GM04503 (cell line): ENCODE measurements at regions not wholly inside any gene's neighbourhood (a gene's known extent, or its start where the extent isn't known, plus 50 kb on each side); places are given as distances from the start of the nearest gene placed in this dataset.
A peak's percentile ranks its signal among the peaks of the same experiment; 100 is the strongest.

ENCODE experiments used
- DNase-seq: peaks from one replicate; pipeline ENCODE4 v3.0.0-alpha.2; 2012; ENCODE audit warnings: low read depth

DNA sequence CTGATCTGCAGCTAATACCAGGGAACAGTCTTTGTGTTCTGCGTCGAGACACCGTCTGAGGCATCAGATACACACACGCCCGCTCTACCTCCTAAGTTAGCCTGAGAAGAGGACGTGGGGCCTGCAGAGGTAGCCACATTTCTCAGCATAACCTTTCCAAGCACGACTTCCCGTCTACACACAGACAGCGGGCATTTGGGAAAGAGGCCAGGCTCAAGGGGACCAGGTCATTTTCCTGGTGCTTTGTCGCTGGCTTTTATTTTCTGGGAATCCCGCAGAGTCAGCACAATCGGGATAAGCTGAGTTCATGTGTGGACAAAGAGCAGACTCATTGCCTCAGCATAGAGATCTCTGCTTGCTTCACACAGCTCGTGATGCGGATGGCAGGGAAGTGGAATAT, 72.5 kb upstream of the SMYD2 start:
- no peak for DNase-seq

GRCh38 chr1:214209260-214209808, 71.6 kb upstream of the SMYD2 start:
- DNase-seq, result no peak

GRCh38 chr1:214213136-214213535, 67.8 kb upstream of the SMYD2 start:
- peak; percentile 18 for DNase-seq

GRCh38 chr1:214214851-214215250, 66.1 kb upstream of the SMYD2 start:
- no peak for DNase-seq

- no peak for DNase-seq
Observed at GRCh38 chr1:214215583-214215982, 65.4 kb upstream of the SMYD2 start.

DNA sequence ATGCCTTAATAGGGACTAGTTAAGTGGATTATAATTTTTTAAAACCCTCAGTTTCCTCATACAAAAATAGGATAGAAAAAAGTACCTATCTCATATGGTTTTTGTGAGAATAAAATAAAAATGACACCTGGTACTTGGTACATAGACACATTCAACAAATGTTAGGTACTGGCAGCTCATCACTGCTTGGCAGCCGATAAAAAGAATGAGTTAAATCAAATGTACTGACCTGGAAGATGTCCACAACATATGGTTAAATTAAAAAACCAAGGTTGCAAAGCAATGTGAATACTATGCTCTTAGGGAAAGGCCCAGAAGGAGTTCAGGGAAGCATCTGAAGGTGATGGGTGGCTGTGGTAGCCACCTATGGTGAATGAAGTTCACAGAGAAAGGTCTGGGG, 64.9 kb upstream of the SMYD2 start:
- no peak for DNase-seq

GRCh38 chr1:214216779-214217178, 64.2 kb upstream of the SMYD2 start:
- DNase-seq, result no peak

DNA sequence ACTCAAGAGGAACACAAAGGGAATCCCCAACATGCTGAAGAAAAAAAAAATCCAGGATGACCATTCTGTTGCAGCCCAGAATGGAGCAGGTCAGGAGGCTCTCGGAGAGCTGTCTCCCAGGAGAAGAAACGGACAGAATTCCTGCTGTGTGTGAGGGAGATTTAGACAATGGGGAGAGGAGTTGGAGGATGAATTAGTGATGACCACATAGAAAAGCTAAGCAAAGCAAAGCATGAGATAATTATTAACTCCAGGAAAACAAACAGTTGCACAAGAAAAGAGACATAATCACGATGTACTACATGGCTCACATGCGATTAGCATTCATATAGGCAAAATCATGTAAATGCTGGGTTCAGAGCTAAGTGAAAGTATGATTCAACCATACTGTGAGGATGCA, 61.1 kb upstream of the SMYD2 start:
- no peak for DNase-seq

DNA sequence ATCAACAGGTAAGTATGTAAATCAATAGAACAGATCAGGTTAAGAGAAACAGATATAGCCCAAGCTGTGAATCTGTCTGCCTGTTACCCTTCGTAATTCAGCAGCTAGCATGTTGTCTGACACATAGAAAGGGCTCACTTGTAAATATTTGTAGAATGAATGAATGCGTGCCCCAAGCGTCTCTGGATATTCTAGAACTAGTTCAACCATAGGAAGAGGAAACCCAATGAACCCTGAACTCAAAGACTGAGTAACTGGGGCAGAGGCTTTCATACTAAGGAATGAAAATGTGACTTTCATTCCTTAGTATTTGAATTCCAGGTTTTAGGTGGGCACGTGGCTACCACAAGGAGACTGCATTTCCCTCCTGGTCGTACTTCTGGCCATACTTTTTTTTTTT, 60.1 kb upstream of the SMYD2 start:
- DNase-seq, result no peak

GRCh38 chr1:214224611-214225354, 56.2 kb upstream of the SMYD2 start:
- peak; percentile 7 for DNase-seq

DNA sequence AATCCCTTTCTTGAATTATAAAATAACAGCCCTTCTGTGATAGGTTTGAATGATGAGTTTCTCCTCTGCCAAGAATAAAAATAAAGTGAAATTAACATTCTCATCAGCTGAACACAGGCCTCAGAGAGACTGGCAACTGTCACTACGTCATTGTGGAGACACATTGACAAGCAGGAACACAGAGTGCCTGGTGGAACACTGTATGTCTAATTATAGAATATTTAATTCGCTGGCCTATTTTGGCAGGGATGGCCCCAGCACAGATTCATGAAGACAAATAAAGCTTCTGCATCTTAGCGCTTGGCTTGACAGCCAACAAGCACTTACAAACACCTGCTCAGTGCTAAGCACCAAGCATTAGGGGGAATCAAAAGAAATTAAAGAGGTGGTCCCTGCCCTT, 52.0 kb upstream of the SMYD2 start:
- no peak for DNase-seq

DNA sequence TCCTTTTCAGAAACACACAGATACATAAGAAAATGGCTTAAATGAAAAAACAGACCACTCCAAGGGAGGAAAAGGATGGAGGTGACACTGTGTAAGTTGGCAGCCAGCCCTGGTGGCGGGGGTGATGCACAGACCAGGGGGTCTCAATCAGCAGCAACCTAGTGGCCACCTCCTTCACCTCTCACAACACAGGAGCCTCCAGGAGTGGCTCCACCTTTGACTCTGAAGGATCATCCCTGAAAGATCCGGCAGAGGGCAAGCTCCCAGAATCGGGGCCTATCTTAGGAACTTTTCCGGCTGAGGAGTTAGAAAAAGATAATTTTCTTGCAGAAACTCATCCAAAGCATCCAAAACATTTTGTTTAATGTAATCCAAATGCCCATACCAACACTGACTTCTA, 51.2 kb upstream of the SMYD2 start:
- DNase-seq, result no peak
